K562 (cell line): ENCODE measurements at regions not wholly inside any gene's neighbourhood (a gene's known extent, or its start where the extent isn't known, plus 50 kb on each side); places are given as distances from the start of the nearest gene placed in this dataset.

Source experiments
- CTCF ChIP-seq, 3 experiments: IDR thresholded peaks in 2 of 3; conservative IDR thresholded peaks in 1 of 3; 2 replicates each; pipeline ENCODE4 v1.5.1; 2011 to 2012; ENCODE audit warnings: low read length in 3 of 3, mild to moderate bottlenecking in 3 of 3, control low read depth in 2 of 3, improper control_type of control experiment in 1 of 3, inconsistent platforms in 1 of 3, low read depth in 1 of 3, mixed read lengths in 1 of 3, moderate library complexity in 1 of 3; ENCODE audit not compliant: insufficient read depth in 2 of 3
- MGA ChIP-seq: fragments of 450-650 bp; IDR thresholded peaks from 2 replicates; pipeline ENCODE4 v1.6.1; 2016; ENCODE audit warnings: mild to moderate bottlenecking, moderate library complexity
- NR2C1 ChIP-seq, 2 experiments: fragments of 450-650 bp; IDR thresholded peaks; 2 replicates each; pipeline ENCODE4 v1.6.1; 2017; ENCODE audit warnings: mild to moderate bottlenecking in 2 of 2, antibody characterized with exemption in 1 of 2, inconsistent platforms in 1 of 2, missing compliant biosample characterization in 1 of 2, missing genetic modification characterization in 1 of 2

- TF ChIP-seq CTCF (IDR thresholded peaks at IDR 0.05 in 2 of 3, conservative IDR thresholded peaks at IDR 0.05 in 1 of 3; ENCODE audit: insufficient read depth in 2 of 3, low read depth in 1 of 3, low read length in 3 of 3) (no peak), MGA (no peak), NR2C1 (IDR thresholded peaks at IDR 0.05) (no peak), NR2C1 (tag; IDR thresholded peaks at IDR 0.05) (no peak)
Measured at GRCh38 chr4:60400593-60400992, 799.5 kb upstream of the ADGRL3 start.
